ENCODE measurements at regions not wholly inside any gene's neighbourhood (a gene's known extent, or its start where the extent isn't known, plus 50 kb on each side); places are given as distances from the start of the nearest gene placed in this dataset.

DNA sequence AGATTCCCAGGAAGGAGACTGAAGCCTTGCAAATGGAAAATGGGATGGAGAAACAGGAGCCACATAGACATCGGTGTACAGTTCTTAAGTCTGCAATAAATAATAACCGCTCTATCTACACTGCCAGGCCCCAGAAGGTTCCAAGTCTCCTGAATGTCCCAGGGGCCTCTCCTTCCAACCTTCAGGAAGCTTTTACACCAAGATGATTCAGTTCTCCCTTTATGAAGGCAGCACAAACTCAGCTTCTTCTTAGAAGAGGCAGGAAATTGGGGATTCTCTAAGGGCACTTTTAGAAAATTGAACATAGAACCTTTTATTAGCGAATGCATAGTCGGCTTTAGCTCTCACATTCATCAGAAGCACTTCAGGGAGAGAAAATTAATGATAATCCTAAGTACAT lies 130.8 kb upstream of the LYZL1 start:
- DNase-seq (ENCODE audit: low read depth in 2 of 2), result no peak

DNA sequence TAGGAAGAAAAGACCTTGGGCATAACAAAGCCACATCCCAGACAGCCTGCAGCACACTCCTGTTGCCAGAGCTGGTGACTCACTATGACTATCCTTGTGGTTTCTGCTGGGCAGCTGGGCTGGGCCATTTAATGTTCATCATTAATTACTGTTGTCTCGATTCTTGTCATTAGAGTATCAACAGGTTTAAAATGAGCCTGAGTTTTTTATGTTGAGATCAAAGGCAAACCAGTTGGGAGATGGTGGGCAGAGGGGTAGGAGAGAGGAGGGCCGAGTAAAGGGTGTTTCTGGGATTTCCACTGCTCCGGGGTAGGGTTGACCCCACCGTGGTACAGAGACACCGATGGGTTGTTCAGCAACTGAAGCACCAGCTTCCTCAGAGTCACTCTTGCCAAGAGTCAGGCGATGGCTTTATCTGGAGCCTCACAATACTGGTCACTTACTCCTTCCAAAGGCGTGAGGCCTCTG lies 128.7 kb upstream of the LYZL1 start:
- DNase-seq (ENCODE audit: low read depth in 2 of 2), result no peak

DNA sequence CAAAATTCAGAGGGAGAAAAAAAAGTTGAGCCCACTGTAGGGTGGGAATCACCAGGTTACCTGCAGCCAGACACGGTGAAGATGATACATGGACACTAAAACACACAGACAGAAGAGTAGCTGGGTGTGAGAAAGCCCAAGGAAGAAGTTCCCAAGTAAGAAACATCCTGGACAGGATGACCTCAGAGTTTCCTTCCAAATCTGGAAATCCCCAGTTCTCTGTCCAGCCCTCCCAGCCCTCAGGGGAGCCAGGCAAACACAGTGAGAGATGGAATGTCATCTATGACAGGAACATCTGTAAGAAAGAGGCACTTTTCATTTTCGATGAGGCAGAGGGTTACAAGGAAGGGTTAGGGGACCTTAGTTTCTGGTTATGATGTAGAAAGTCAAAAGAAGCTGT lies 125.1 kb upstream of the LYZL1 start:
- no peak for DNase-seq (ENCODE audit: low read depth in 2 of 2)

DNA sequence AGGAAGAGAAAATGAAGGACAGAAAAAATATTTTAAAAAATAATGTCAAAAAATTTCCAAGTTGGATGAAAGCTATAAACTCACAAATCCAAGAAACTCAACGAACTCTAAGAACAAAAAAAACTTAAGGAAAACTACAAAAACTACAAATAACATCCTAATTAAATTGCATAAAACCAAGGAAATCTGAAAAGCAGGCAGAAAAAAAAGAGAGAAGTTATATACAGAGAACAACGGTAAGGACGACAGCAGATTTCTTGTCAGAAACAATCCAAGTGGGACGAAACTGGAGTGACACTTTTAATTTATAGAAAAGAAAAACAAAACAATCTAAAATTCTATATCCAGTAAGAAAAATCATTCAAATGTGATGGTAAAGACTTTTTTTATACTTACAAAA lies 122.2 kb upstream of the LYZL1 start:
- no peak for DNase-seq (ENCODE audit: low read depth in 2 of 2)

- DNase-seq (ENCODE audit: low read depth in 2 of 2), result no peak
These were observed 119.8 kb upstream of the LYZL1 start for GRCh38 chr10:29169021-29169420.

DNA sequence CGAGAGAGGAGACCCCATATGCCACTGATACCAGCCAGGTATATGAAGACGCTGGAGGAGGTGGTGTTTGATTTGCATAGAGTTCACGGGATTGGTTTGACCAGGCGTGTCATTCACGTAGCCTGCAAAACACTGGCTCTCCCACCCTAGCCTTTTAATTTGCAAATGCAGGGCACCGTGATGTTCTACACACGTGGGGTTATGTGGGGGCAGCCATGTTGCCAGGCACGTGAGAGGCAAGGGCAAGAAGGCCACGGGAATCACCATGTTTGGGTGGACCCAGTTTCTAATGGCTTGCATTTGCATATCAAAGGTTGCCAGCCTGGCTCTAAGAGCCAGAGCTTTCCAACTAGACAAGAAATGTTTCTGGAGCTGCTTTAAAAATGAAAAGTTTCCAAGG lies 117.2 kb upstream of the LYZL1 start:
- DNase-seq (ENCODE audit: low read depth in 2 of 2), result no peak

GRCh38 chr10:29174389-29174788 lies 114.5 kb upstream of the LYZL1 start:
- DNase-seq (ENCODE audit: low read depth in 2 of 2), result no peak

GRCh38 chr10:29176845-29177832 lies 111.7 kb upstream of the LYZL1 start:
- no peak for DNase-seq (ENCODE audit: low read depth in 2 of 2)

GRCh38 chr10:29181936-29182335 lies 106.9 kb upstream of the LYZL1 start:
- no peak for DNase-seq (ENCODE audit: low read depth in 2 of 2)

DNA sequence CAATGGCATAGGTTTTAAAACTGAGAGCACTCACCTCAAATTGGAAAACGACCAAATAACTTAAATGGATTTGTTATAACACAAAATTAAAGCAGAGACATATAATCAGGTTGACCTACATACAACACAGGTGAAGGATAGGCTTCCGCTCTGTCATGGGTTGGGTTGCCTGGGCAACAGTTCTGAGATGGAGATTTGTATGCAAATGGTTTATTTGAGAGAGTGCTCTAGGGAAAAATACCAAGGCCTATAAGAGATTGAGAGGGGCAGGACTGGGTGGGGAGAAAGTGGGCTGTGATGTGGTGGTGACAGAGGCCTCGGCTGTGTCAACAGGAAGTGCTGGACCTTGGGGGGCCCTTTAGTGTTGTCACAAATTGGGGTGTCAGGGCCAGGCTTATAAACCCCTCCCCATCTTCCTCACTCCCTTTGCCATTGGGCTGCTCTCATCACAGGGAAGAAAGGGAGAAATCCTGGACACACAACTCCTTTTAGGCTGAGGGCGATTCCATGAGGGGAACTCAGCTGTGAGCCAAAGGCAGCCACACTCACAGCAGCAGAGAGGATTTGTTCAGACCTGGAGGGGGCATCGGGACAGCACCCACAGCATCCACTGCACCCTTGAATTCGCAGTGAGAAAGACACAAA lies 105.4 kb upstream of the LYZL1 start:
- no peak for DNase-seq (ENCODE audit: low read depth in 2 of 2)

DNA sequence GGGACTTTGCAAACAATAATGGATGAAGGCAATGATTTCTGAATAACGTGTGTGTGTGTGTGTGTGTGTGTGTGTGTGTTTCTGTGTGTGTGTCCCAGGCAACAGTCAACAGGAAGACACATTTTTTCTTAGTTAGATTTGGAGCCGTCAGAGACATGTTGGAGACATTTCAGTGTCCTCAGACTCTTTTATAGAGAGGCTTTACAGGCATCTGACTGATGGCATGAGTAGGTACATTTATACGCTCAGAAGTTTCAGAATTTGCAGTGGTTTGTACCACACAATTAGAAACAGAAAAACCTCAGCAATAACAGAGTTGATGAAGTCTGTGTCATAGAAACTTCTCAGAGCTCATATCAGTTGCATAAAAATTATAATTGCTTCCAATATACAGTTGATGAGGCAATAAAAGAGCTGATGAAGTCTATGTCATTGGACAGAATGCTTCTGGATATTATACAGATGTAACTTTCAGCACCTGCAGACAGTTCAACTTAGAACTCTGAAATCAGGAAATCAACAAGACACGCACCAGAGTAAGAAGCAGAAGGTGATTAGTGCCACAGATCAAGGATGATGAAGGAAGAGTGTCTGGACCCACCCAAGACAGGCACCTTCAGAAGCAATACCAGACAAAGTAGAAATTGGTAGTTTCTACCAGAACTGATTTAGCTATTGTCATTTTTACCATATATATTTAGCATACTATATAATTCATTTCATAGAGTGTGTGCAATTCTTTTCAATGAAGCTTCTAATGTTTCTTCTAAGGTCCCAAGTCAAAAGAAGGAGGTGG lies 104.5 kb upstream of the LYZL1 start:
- no peak for DNase-seq (ENCODE audit: low read depth in 2 of 2)

GRCh38 chr10:29185050-29185449 lies 103.8 kb upstream of the LYZL1 start:
- DNase-seq (ENCODE audit: low read depth in 2 of 2), result no peak

DNA sequence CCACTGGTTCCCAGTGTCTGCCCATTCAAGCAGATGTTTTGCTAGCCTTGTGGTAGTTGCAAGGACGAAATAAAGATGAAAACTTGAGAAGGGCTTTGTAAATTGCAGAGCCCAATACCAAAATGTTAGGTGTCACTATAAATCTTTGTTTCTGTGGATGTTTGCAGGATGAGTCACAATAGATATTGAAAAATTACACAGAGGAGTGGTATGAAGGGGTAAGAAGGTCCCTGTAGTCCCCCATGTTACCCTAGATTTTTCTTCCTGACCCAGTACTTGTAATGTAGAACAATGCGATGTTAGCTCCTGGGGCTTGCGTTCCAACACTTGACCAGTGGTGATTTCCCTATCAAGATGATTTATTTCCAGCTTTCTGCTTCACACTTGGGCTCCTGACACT lies 102.6 kb upstream of the LYZL1 start:
- no peak for DNase-seq (ENCODE audit: low read depth in 2 of 2)

DNA sequence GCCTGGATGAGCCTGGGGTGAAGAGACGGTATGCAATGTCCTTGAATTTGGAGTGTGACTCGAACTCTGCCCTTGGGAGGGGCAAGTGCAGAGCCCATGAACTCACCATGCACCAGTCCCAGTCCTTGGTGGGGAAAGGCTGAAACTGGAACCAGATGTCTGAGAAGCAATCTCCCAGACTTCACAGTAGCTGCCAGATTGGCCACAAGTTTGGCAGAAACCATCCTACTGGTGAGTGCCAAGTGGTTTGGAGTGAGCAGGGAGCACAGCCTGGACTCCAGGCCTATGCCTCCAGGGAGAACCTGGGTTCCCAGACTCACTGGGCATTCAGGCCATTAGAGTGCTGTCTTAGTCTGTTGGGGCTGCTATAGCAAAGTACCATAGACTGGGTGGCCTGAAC lies 99.6 kb upstream of the LYZL1 start:
- DNase-seq (ENCODE audit: low read depth in 2 of 2), result no peak

DNA sequence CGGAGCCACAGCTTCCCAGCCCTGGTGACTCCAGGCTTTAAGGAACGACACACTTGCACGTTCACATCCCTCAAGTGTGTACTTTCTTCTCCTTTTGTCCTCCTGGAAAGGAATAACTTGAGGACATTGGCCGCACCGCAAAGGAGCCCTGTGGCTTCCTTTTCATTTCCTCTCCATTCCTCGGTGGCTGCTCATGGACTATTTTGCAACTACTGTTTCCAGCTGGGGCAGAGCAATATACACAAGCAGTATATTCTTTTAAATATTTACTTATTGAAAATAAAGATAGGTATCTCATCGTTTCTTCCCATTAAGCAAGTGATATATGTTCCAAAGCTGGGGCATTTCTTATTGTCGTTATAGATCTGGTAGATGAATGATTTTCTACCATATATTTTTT lies 97.2 kb upstream of the LYZL1 start:
- DNase-seq (ENCODE audit: low read depth in 2 of 2), result no peak

DNA sequence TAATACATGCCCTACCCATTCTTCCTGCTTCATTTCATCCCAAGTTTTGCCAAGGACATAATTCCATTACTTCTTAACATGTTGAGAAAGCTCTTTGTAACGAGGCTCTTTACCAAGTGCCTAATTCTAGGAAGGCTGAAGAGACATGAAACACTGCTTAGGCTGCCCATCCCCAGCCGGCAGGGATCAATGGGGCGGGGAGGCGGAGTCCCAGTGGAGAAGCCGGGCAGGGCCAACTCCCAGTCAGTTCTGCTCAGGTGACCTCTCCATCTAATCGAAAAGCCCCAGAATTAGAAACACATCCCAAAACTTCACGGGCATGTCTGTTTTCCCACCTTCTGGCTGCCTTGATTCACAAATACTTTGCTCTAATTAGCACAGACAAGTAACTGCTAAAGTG lies 89.5 kb upstream of the LYZL1 start:
- DNase-seq (ENCODE audit: low read depth in 2 of 2), result no peak

GRCh38 chr10:29199941-29200679 lies 88.8 kb upstream of the LYZL1 start:
- no peak for DNase-seq (ENCODE audit: low read depth in 2 of 2)

GRCh38 chr10:29202386-29202940 lies 86.4 kb upstream of the LYZL1 start:
- DNase-seq (ENCODE audit: low read depth in 2 of 2), result no peak

DNA sequence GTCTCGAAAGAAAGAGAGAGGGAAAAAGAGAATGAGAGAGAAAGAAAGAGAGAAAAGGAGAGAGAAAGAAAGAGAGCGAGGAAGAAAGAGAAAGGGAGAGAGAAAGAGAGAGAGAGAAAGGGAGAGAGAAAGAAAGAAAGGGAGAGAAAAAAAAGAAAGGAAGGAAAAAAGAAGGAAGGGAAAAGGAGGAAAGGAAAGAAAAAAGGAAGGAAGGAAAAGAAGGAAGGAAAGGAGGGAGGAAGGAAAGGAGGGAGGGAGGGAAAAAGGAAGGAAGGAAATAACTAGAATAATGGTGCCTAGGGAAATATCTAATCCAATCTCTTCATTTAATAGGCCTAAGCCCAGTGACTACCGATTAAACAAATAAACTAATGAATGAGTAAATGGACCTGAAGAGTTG lies 85.4 kb upstream of the LYZL1 start:
- no peak for DNase-seq (ENCODE audit: low read depth in 2 of 2)

GRCh38 chr10:29204070-29204800 lies 84.6 kb upstream of the LYZL1 start:
- no peak for DNase-seq (ENCODE audit: low read depth in 2 of 2)

DNA sequence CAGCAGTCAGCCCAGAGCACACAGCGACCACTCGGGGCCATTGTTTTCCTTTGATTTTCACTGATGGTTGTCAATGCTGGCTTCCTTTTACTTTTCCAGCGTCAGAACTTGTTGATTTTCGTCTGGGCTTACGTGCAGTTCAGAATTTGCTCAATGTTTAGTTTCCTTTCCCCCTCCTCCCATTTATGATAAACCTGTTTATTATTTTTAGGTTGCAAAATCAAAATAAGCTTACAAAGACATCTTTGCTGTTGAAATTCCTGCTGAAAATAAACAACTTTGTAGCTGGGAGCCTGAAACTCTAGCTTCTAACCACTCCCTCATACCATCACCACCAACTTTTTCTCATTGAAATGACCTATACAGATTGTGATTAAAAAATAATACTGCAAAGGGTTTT lies 83.1 kb upstream of the LYZL1 start:
- DNase-seq (ENCODE audit: low read depth in 2 of 2), result no peak

All from stimulated activated CD4-positive, alpha-beta T cell treated with anti-CD3 and anti-CD28 coated beads, Interleukin-1b, Interleukin-23, amount 100 ng/mL, for 1 hour (primary cell).